Activated CD4-positive, alpha-beta T cell treated with anti-CD3 and anti-CD28 coated beads, Interleukin-2, amount 50 U/mL, for 24 hours (primary cell): ENCODE measurements at regions not wholly inside any gene's neighbourhood (a gene's known extent, or its start where the extent isn't known, plus 50 kb on each side); places are given as distances from the start of the nearest gene placed in this dataset.
A peak's percentile ranks its signal among the peaks of the same experiment; 100 is the strongest.

Experiments used
- DNase-seq, 2 donors: peaks; one replicate each; pipeline ENCODE4 v3.0.0-alpha.2; 2020; ENCODE audit warnings: low read depth in 1 of 2, low spot score in 1 of 2

- peak; percentile 4 to 28 for DNase-seq
These were observed 288.8 kb downstream of the CASP12 start for GRCh38 chr11:104609311-104610085.

GRCh38 chr11:104602643-104603042 lies 295.6 kb downstream of the CASP12 start:
- no peak for DNase-seq

- no peak for DNase-seq
These were observed 303.9 kb downstream of the CASP12 start for GRCh38 chr11:104594228-104594958.

- DNase-seq, result no peak
These were observed 309.3 kb downstream of the CASP12 start for GRCh38 chr11:104588970-104589369.

GRCh38 chr11:104588446-104588845 lies 309.8 kb downstream of the CASP12 start:
- DNase-seq, result no peak

GRCh38 chr11:104584823-104585222 lies 313.4 kb downstream of the CASP12 start:
- DNase-seq, result no peak

DNA sequence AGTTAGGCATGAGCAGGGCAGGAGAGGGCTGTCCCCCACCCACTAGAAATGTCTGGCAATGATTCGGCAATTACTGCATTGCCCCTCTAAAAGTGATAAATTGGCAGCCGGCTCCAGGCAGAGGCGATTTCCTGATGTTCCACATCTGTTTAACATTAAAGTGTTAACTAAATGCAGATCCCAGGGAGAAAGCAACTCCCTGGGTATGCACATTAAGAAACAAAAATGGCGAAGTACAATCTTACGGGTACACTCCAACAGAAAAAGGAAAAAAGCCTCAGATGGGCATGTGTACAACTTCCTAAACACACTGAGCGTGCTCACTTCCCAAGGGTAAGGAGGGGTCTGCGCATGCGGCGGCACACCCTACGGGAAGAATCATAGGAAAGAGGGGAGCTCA lies 314.4 kb downstream of the CASP12 start:
- DNase-seq, result no peak

GRCh38 chr11:104582431-104582830 lies 315.8 kb downstream of the CASP12 start:
- no peak for DNase-seq

DNA sequence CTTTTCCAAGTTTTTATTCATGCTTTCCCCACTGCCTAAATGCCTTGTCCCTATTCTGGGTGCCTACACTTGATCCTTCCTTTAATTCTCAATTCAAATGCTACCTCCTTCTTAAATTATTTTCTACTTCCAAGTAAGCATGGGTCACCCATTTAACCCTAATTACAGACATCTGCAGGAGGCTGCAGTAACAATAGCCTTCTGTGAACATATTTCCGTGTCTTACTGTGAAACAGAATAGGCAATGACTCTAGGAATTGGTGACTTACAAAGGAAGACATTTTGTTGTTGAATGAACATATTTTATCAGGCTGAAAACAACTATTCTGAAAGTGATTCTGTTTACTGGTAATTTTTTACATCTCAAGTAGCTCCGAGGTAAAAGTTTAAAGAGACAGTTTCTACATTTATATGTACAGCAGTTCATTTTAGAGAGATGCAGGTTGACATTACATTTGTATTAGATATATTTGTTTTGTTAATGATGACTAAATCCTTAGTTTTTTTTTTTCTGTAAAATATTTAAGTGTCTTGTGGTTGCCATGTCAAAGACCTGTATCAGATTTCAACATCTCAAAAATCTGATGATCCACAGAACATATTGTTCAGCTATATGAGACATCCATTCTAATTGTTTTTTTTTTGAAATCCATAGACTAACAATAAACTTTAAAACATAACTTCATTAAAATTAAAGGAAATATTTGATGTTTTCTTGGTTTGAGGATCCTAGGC lies 316.8 kb downstream of the CASP12 start:
- DNase-seq, result no peak

DNA sequence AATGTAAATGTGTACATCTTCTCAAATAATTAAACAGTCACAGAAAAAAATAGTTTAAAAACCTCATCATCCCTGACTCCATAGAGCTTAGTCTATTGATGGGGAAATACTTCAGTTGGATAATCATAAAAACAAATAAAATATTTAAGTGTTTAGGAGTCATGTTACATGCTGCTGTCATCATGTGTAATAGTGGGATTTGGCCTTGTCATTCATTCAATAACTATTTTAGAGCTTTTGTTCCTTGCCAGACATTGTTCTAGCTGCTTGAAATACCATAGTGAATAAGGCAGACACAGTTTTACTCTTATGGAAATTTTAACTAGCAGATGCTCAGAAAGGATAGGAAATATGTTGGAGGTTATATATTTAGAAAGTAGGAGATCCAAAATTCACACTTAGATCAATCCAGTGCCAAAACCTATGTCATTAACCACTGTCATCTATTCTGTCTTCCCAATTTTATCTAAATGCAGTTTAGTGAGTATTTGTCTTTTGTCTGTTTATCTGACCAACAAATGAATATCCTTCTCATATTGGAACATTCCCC lies 324.7 kb downstream of the CASP12 start:
- no peak for DNase-seq

- DNase-seq, result no peak
These were observed 326.0 kb downstream of the CASP12 start for GRCh38 chr11:104572279-104572678.

DNA sequence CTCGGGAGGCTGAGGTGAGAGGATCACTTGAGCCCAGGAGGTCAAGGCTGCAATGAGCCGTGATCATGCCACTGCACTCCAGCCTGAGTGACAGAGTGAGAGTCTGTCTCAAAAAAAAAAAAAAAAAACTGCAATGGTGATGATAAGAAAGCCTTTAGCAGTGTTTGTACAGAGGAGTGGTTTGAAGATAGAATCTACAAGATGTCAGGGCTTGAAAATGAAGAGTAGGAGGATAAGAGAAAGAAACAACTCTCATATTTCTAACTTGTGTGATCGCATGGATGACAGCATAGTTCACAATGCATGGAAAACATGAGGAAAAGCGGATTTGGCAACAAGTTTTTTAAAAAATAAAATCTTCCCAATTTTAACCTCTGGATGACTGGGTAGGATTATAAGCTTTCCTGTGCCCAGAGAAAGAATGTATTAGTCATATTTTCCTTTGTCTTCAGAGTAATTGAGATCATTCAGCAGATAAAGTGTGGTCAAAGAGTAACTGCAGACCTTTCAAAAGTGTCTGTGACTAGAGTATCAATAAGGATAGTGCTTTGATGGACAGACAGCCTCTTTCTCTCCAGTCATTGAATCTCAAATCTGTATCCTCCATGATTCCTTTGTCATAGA lies 328.1 kb downstream of the CASP12 start:
- no peak for DNase-seq

DNA sequence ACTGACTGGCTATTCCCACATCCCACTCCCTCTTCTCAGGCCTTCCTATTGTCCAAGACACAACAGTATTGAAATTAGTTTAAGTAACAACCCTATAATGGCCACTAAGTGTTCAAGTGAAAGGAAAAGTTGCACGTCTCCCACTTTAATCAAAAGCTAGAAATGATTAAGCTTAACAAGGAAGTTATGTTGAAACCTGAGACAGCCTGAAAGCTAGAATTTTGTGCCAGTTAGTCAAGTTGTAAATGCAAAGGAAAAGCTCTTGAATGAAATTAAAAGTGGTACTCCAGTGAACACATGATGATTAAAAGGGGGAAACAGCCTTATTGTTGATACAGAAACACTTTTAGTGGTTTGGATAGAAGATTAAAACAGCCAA lies 332.7 kb downstream of the CASP12 start:
- no peak for DNase-seq

- no peak for DNase-seq
These were observed 333.2 kb downstream of the CASP12 start for GRCh38 chr11:104564921-104565582.

GRCh38 chr11:104556606-104557301 lies 341.5 kb downstream of the CASP12 start:
- DNase-seq, result no peak

GRCh38 chr11:104549019-104549418 lies 349.2 kb downstream of the CASP12 start:
- no peak for DNase-seq

GRCh38 chr11:104547996-104548661 lies 350.1 kb downstream of the CASP12 start:
- no peak for DNase-seq

GRCh38 chr11:104546501-104546900 lies 351.8 kb downstream of the CASP12 start:
- DNase-seq, result no peak

GRCh38 chr11:104541701-104542100 lies 356.6 kb downstream of the CASP12 start:
- DNase-seq, result no peak

- DNase-seq, result no peak
These were observed 359.9 kb downstream of the CASP12 start for GRCh38 chr11:104538313-104538712.
